Upper lobe of left lung (tissue), 6 donors: ENCODE measurements at regions not wholly inside any gene's neighbourhood (a gene's known extent, or its start where the extent isn't known, plus 50 kb on each side); places are given as distances from the start of the nearest gene placed in this dataset.

Source experiments
- ATAC-seq, 2 donors: fragments of 200-7000 bp; cut with Tn5 transposase; one replicate each; pipeline ENCODE4 v1.9.1; 2022; ENCODE audit warnings: mild to moderate bottlenecking in 2 of 2, moderate library complexity in 2 of 2; ENCODE audit not compliant: low FRiP score in 2 of 2
- DNase-seq, 2 donors: peaks; one replicate each; pipeline ENCODE4 v3.0.0-alpha.2; 2019 to 2020
- H3K27ac ChIP-seq, 4 donors: fragments of 200-600 bp; sonication (generic); one replicate each; pipeline ENCODE4 v1.5.1; 2016 to 2019
- H3K27me3 ChIP-seq, 4 donors: fragments of 200-600 bp; sonication (generic); one replicate each; pipeline ENCODE4 v1.5.1; 2017 to 2019
- H3K36me3 ChIP-seq, 4 donors: fragments of 200-600 bp; sonication (generic); one replicate each; pipeline ENCODE4 v1.5.1; 2016 to 2019
- H3K4me1 ChIP-seq, 4 donors: fragments of 200-600 bp; sonication (generic); one replicate each; pipeline ENCODE4 v1.5.1; 2018 to 2019
- H3K4me3 ChIP-seq, 4 donors: fragments of 200-600 bp; sonication (generic); one replicate each; pipeline ENCODE4 v1.5.1; 2017 to 2019; ENCODE audit warnings: mild to moderate bottlenecking in 2 of 4, moderate library complexity in 1 of 4
- H3K9me3 ChIP-seq, 4 donors: fragments of 200-600 bp; sonication (generic); one replicate each; pipeline ENCODE4 v1.5.1; 2018 to 2019
- EP300 ChIP-seq, 4 donors: sonication (generic); formaldehyde crosslinking; IDR thresholded peaks; one replicate each; pipeline ENCODE4 v1.5.1; 2017; ENCODE audit warnings: antibody characterized with exemption in 4 of 4, control low read depth in 2 of 4
- POLR2A ChIP-seq, 4 donors: fragments of 450-650 bp; IDR thresholded peaks; one replicate each; pipeline ENCODE4 v1.5.1; 2016 to 2017; ENCODE audit warnings: antibody characterized with exemption in 4 of 4, mild to moderate bottlenecking in 2 of 4
- POLR2AphosphoS5 ChIP-seq, 2 donors: sonication (generic); formaldehyde crosslinking; IDR thresholded peaks; one replicate each; pipeline ENCODE4 v1.5.1; 2017; ENCODE audit warnings: antibody characterized with exemption in 2 of 2
- WGBS, 2 donors: methylation state at CpG; one replicate each; pipeline ENCODE4 v1.1.5; 2017 to 2018; 5-methylcytosine and 5-hydroxymethylcytosine counted together
- TF ChIP-seq, protein P1 (sequence below), 6 experiments: fragments of 450-650 bp in 4 of 6; fragments of 200-600 bp in 2 of 6; sonication (generic) in 2 of 6; IDR thresholded peaks; one replicate each; pipeline ENCODE4 v1.5.1; 2016 to 2019; ENCODE audit warnings: antibody characterized with exemption in 6 of 6
- donor health status: DM: no; HTN: no; CAD: no; lungs with moderate emphysema.
- donor health status: DM: no; HTN: yes; CAD: no; lungs with severe emphysema.

DNA sequence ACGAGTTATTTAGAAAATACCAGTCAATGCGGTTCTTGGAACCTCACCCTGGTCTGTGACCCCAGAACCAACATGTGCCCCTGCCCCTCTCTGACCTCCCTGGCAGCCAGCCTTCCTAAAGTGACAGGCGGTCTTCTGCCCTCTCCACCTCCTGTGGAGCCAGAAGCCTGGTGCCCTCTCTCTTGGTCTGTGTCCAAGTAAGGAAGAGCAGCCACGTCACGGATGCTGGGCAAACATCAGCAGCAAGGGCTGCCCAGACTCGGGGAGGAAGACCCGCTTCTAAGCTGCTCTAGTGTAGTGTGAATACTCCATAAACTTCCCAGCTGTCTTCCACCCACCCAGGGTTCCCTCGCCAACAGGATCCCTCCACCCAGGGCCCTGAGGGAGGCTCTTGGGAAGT, 272.4 kb downstream of the BMP7 start:
- DNase-seq (no peak), ATAC-seq (no peak)
- H3K4me1 ChIP-seq, result no peaks in the 10 kb centered on the region
- H3K4me3 ChIP-seq, result no peak overlapping the region
- H3K27ac ChIP-seq, result no peak overlapping the region
- H3K27me3 ChIP-seq, result no peaks in the 10 kb centered on the region
- no peaks in the 10 kb centered on the region for H3K36me3 ChIP-seq
- peaks cover under 1 to 12% (median 6%) of the 10 kb centered on the region in 4 donors for H3K9me3 ChIP-seq
- 55 to 65% methylated on average over 6 to 8 of the region's 8 CpGs for WGBS, 2 donors
- TF ChIP-seq POLR2A (IDR thresholded peaks at IDR 0.05) (no peak), POLR2AphosphoS5 (IDR thresholded peaks at IDR 0.05) (no peak), EP300 (IDR thresholded peaks at IDR 0.05) (no peak)
- TF ChIP-seq, protein P1, sequence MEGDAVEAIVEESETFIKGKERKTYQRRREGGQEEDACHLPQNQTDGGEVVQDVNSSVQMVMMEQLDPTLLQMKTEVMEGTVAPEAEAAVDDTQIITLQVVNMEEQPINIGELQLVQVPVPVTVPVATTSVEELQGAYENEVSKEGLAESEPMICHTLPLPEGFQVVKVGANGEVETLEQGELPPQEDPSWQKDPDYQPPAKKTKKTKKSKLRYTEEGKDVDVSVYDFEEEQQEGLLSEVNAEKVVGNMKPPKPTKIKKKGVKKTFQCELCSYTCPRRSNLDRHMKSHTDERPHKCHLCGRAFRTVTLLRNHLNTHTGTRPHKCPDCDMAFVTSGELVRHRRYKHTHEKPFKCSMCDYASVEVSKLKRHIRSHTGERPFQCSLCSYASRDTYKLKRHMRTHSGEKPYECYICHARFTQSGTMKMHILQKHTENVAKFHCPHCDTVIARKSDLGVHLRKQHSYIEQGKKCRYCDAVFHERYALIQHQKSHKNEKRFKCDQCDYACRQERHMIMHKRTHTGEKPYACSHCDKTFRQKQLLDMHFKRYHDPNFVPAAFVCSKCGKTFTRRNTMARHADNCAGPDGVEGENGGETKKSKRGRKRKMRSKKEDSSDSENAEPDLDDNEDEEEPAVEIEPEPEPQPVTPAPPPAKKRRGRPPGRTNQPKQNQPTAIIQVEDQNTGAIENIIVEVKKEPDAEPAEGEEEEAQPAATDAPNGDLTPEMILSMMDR (IDR thresholded peaks at IDR 0.05), result no peak

DNA sequence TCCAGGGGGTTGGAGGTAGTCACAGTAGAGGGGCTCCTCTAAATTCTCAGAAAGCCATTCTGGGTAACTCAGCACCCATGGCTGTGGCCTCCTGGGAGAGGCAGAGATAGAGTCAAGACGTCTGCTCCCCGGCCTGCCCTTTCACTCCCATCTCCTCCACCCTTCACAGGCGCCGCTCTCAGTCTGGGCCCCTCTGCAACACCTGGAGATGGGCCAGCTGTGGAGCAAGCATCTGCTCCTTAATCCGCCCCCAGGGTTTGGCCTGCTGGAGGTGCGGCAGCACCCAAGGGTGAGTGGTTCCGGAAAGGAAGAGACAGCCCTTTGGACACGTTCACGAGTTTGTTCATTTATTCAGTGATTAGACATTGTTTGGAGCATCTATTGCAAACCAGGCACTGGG, 271.3 kb downstream of the BMP7 start:
- no peak for ATAC-seq
- WGBS, 2 donors, result 77% methylated on average over 9 of the region's 9 CpGs
- no peaks in the 10 kb centered on the region for H3K36me3 ChIP-seq
- H3K27ac ChIP-seq, result no peak overlapping the region
- peaks cover 2 to 12% (median 7%) of the 10 kb centered on the region in 4 donors for H3K9me3 ChIP-seq
- no peaks in the 10 kb centered on the region for H3K27me3 ChIP-seq
- TF ChIP-seq POLR2AphosphoS5 (IDR thresholded peaks at IDR 0.05) (no peak), EP300 (IDR thresholded peaks at IDR 0.05) (no peak), POLR2A (IDR thresholded peaks at IDR 0.05) (no peak)
- TF ChIP-seq, protein P1 (IDR thresholded peaks at IDR 0.05), result no peak
- DNase-seq, result no peak
- no peaks in the 10 kb centered on the region for H3K4me1 ChIP-seq
- no peak overlapping the region for H3K4me3 ChIP-seq

GRCh38 chr20:56995635-56996075, 270.8 kb downstream of the BMP7 start:
- Histone ChIP-seq H3K27me3 (no peaks in the 10 kb centered on the region), H3K4me1 (no peaks in the 10 kb centered on the region), H3K27ac (no peak overlapping the region), H3K36me3 (no peaks in the 10 kb centered on the region), H3K9me3 (peaks cover 2 to 12% (median 7%) of the 10 kb centered on the region in 4 donors), H3K4me3 (no peak overlapping the region)
- no peak for TF ChIP-seq POLR2A (IDR thresholded peaks at IDR 0.05)
- TF ChIP-seq, protein P1 (IDR thresholded peaks at IDR 0.05), result peak in 4 of 6 experiments; percentile 16 to 33 (median 25)
- no peak for TF ChIP-seq EP300 (IDR thresholded peaks at IDR 0.05)
- DNase-seq (peak in 1 of 2 donors; percentile 55), ATAC-seq (no peak)
- 27 to 60% methylated on average over 8 to 11 of the region's 12 CpGs for WGBS, 2 donors

- Histone ChIP-seq H3K4me1 (no peaks in the 10 kb centered on the region), H3K4me3 (no peak overlapping the region), H3K27me3 (no peaks in the 10 kb centered on the region), H3K36me3 (no peaks in the 10 kb centered on the region), H3K27ac (no peak overlapping the region), H3K9me3 (peaks cover 2 to 12% (median 7%) of the 10 kb centered on the region in 4 donors)
- WGBS, 2 donors, result 87 to 94% methylated on average over 2 of the region's 2 CpGs
- TF ChIP-seq POLR2A (IDR thresholded peaks at IDR 0.05), result no peak
- no peak for TF ChIP-seq POLR2AphosphoS5 (IDR thresholded peaks at IDR 0.05)
- TF ChIP-seq, protein P1 (IDR thresholded peaks at IDR 0.05), result no peak
- ATAC-seq, result no peak
- DNase-seq, result no peak
Observed at GRCh38 chr20:56996533-56996932, 269.9 kb downstream of the BMP7 start.

- Histone ChIP-seq H3K27ac (no peak overlapping the region), H3K36me3 (no peaks in the 10 kb centered on the region), H3K9me3 (peaks cover 2 to 12% (median 7%) of the 10 kb centered on the region in 4 donors), H3K27me3 (no peaks in the 10 kb centered on the region), H3K4me3 (no peak overlapping the region), H3K4me1 (no peaks in the 10 kb centered on the region)
- no peak for DNase-seq
- TF ChIP-seq EP300 (IDR thresholded peaks at IDR 0.05) (no peak), POLR2AphosphoS5 (IDR thresholded peaks at IDR 0.05) (no peak), POLR2A (IDR thresholded peaks at IDR 0.05) (no peak)
- TF ChIP-seq, protein P1 (IDR thresholded peaks at IDR 0.05), result no peak
- WGBS, 2 donors, result 88% methylated on average over 3 of the region's 3 CpGs; no CpG with 5 or more reads in 1 of the 2 donors
- ATAC-seq, result no peak
Observed at GRCh38 chr20:56998438-56998837, 268.0 kb downstream of the BMP7 start.
